DMS114 treated with DMSO at 0.1 percent for 48 hours (cell line): ENCODE measurements at regions not wholly inside any gene's neighbourhood (a gene's known extent, or its start where the extent isn't known, plus 50 kb on each side); places are given as distances from the start of the nearest gene placed in this dataset.

ENCODE experiments used
- DNase-seq: peaks from one replicate; lab custom pipeline; 2025; ENCODE audit not compliant: unreplicated experiment; lab: John Stamatoyannopoulos, UW

DNA sequence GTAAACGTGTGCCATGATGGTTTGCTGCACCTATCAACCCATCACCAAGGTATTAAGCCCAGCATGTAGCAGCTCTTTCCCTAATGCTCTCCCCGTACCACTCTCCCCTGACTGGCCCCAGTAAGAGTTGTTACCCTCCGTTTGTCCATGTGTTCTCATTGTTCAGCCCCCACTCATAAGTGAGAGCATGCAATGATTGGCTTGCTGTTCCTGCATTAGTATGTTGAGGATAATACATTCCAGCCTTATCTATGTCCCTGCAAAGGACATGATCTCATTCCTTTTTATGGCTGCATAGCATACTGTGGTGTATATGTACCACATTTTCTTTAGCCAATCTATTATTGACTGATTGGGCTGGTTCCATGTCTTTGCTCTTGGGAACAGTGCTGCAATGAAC is 1294.9 kb upstream of the CDH8 start:
- no peak for DNase-seq

DNA sequence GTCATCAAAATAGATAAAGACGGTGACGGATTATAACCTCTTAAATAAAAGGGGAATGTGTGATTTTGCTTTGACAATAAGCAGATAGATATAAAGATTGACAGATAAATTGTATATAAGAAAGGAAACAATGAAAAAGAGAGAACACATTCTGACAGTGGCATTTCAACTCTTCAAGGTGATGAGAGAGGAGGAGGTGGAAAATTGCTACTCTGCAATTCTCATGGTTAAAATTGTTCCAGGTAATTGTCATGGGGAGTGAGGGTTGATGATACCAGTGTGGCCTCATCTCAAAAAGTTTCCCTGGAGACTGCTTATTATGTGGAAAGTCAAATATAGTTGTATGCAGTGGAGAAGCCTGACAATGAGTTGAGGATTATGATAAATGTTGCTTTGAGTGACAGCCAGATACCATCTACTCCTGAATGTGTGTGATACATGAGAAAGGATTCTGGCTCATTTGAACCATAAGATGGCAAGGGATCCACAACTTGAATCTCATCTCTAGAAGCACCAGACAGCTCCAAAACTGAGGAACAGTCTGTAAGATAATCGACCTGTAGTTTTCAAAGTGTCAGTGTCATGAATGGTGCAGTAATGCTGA is 1290.6 kb upstream of the CDH8 start:
- no peak for DNase-seq

GRCh38 chr16:63323722-63324705 is 1287.8 kb upstream of the CDH8 start:
- DNase-seq: no peak

GRCh38 chr16:63323055-63323454 is 1286.8 kb upstream of the CDH8 start:
- no peak for DNase-seq

DNA sequence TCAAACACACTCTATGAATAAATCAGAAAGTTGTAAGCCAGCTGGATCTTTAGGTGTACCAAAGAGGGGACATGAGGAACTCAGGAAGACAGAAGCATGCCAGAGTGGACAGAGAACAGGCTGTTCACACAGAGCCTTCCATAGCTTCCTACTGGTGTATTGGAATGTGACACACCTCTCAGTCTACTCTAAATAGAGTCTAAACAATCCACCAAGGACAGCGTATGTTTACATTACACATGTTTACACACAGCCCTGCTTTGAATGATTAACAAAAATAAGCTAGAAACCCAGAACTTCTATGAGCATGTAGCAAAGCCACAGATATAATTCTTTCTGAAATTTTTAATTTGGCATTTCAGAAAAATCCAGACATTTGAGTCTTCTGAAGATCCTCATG is 1279.0 kb upstream of the CDH8 start:
- DNase-seq: no peak

GRCh38 chr16:63312346-63312745 is 1276.1 kb upstream of the CDH8 start:
- DNase-seq: no peak

- no peak for DNase-seq
Measured at GRCh38 chr16:63311313-63311712, 1275.1 kb upstream of the CDH8 start.

DNA sequence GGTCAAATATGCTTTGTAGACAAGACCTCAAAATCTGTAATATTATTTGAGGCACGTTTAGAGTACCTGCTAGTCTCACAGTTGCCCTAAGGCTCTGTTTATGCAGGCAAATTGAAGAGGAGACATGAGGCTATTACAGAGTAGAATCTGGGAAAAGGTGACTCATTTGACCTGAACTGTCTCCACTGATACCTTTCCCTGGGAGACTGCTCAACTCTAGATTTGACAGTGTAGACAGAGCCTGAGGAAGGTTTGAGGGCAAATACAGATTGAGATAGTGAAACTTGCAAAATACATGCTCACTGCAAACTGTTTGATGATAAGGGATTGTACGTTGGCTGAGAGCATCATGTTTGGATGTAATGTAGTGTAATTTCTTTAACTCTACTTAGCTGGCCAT is 1266.6 kb upstream of the CDH8 start:
- DNase-seq: no peak

- DNase-seq: no peak
Measured at GRCh38 chr16:63301349-63301748, 1265.1 kb upstream of the CDH8 start.

GRCh38 chr16:63298993-63299392 is 1262.8 kb upstream of the CDH8 start:
- no peak for DNase-seq

- no peak for DNase-seq
Measured at GRCh38 chr16:63292036-63292435, 1255.8 kb upstream of the CDH8 start.

GRCh38 chr16:63289834-63290460 is 1253.7 kb upstream of the CDH8 start:
- peak; percentile 39 for DNase-seq

GRCh38 chr16:63287401-63287800 is 1251.2 kb upstream of the CDH8 start:
- DNase-seq: no peak

DNA sequence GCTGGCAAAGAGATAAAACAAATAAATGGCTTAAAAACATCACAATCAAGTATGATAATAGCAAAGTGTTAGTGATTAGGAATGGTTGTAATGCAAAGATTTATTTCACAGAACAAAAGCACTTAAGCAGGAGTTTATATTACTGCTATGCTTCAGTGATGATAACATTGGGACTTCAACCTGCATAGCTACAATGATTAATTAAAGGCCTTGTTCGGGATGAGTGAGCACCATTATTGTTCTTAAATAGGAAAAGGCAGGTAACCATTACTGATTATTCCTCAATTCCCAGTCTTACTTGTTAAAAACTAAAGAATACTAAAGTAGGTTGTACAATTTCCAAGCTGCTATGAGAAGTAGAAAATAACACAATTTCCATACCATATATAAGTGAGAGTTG is 1247.5 kb upstream of the CDH8 start:
- no peak for DNase-seq

- no peak for DNase-seq
Measured at GRCh38 chr16:63244631-63245030, 1208.4 kb upstream of the CDH8 start.

DNA sequence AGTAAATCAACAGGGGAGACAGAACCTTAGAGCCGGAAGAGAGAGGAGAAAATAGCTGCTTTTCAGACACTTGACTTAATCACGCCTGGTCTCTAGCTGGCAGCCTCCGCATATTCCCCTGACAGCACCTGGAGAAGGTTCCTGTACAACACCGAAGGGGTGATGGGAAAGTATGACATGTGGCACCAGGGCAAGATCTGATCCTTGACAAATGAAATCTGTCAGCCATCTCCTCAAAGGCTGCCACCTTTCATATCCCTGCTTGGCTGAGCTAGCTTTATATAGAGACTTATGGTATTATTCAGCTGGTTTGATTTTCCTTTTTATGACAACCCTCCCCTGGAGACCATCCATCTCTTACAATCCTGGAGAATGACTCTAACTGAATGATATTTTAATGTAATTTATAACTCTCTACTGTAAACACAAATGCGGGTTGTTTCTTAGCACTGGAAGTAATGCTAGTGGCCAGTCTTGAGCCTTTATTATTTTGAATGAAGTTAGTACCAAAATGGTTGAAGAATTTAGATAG is 1205.3 kb upstream of the CDH8 start:
- DNase-seq: no peak

- no peak for DNase-seq
Measured at GRCh38 chr16:63239065-63239570, 1202.9 kb upstream of the CDH8 start.

GRCh38 chr16:63230421-63231040 is 1194.3 kb upstream of the CDH8 start:
- DNase-seq: no peak

DNA sequence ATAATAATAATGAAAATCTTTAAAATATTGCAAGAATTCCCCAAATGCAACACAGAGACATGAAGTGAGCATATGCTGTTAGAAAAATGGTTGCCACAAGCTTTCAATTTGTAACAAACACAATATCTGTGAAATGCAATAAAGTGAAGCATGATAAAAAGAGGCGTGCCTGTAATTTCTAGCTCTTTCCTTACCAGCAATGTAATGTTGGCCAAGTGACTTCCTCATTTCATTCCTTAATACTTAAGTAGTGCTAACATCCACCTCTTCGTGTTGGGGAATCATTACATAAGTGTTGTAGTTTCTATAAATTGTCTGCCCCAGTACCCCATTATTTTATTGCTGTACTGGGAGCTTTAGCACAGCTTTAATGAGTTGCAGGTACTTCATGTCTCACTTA is 1192.0 kb upstream of the CDH8 start:
- DNase-seq: no peak

GRCh38 chr16:63223851-63224250 is 1187.6 kb upstream of the CDH8 start:
- DNase-seq: no peak
